Right lobe of liver (tissue), 6 donors: ENCODE measurements at regions not wholly inside any gene's neighbourhood (a gene's known extent, or its start where the extent isn't known, plus 50 kb on each side); places are given as distances from the start of the nearest gene placed in this dataset.
"Not testable (repeated sequence)": the region's sequence is repeated elsewhere in the genome, so short reads cannot be mapped to it uniquely, and the experiment has no call there.

ENCODE experiments used
- ATAC-seq, 4 donors: fragments of 200-7000 bp; cut with Tn5 transposase; one replicate each; pipeline ENCODE4 v1.9.1; 2020; ENCODE audit warnings: mild to moderate bottlenecking in 4 of 4, moderate library complexity in 4 of 4
- DNase-seq, 3 donors: peaks; one replicate each; pipeline ENCODE4 v3.0.0-alpha.2; 2020
- H3K27ac ChIP-seq, 3 donors: fragments of 200-600 bp; one replicate each; pipeline ENCODE4 v1.8.0; 2022
- H3K27me3 ChIP-seq, 2 donors: fragments of 200-600 bp; one replicate each; pipeline ENCODE4 v1.8.0; 2022
- H3K36me3 ChIP-seq, 4 donors: fragments of 200-600 bp; sonication (generic) in 1 of 4; one replicate each; pipeline versions ENCODE4 v1.5.1 to v1.8.0; 2017 to 2022; ENCODE audit warnings: control low read depth in 1 of 4
- H3K4me1 ChIP-seq, 4 donors: fragments of 200-600 bp; sonication (generic) in 1 of 4; one replicate each; pipeline versions ENCODE4 v1.5.1 to v1.8.0; 2017 to 2022; ENCODE audit warnings: control low read depth in 1 of 4
- H3K4me3 ChIP-seq, 3 donors: fragments of 200-600 bp; one replicate each; pipeline ENCODE4 v1.8.0; 2022
- H3K9me3 ChIP-seq, 4 donors: fragments of 200-600 bp; sonication (generic) in 1 of 4; one replicate each; pipeline versions ENCODE4 v1.5.1 to v1.8.0; 2017 to 2022; ENCODE audit warnings: control low read depth in 1 of 4
- POLR2A ChIP-seq: fragments of 450-650 bp; IDR thresholded peaks from one replicate; pipeline ENCODE4 v1.6.1; 2017; ENCODE audit warnings: antibody characterized with exemption, mild to moderate bottlenecking
- WGBS: methylation state at CpG from one replicate; pipeline ENCODE4 v1.1.6; 2018; ENCODE audit warnings: low coverage, low lambda C conversion rate; ENCODE audit not compliant: insufficient coverage; ENCODE audit errors: missing lambda C conversion rate; 5-methylcytosine and 5-hydroxymethylcytosine counted together
- intact Hi-C, 2 donors: fragments of 100-400 bp; cut with DNase I; formaldehyde crosslinking; loops; one replicate each; pipeline versions ENCODE4 v1.11.2 to v1.14.1; 2022
- TF ChIP-seq, protein P1 (sequence below), 4 donors: fragments of 200-600 bp in 3 of 4; fragments of 450-650 bp in 1 of 4; IDR thresholded peaks; one replicate each; pipeline versions ENCODE4 v1.5.1 to v1.8.0; 2016 to 2022; ENCODE audit warnings: antibody characterized with exemption in 4 of 4, mild to moderate bottlenecking in 2 of 4
- donor health status: DM: no; HTN: yes; CAD: no.
- donor health status: DM: no; HTN: no; CAD: no.
- donor health status: DM: no; HTN: no; CAD: no.
- donor health status: DM: no; HTN: yes; CAD: no.
- donor health status: DM: no; HTN: yes; CAD: no.

DNA sequence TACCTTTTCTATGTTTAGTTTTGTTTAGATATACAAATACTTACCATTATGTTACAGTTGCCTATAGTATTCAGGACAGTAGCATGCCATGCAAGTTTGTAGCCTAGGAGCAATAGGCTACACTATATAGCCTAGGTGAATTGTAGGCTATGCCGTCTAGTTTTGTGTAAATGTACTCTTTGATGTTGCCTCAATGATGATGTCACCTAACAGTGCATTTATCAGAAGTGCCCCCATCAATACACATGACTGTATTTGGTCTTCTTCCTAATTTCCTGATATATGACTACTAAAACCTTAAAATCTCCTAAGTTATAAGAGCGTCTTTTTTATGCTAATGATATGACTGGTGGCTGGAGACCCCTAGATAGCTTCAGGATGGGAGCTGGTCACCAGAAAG, 394.4 kb upstream of the STXBP6 start:
- intact Hi-C loops, result no loop called here
- WGBS, result 78% methylated on average over 2 of the region's 2 CpGs

DNA sequence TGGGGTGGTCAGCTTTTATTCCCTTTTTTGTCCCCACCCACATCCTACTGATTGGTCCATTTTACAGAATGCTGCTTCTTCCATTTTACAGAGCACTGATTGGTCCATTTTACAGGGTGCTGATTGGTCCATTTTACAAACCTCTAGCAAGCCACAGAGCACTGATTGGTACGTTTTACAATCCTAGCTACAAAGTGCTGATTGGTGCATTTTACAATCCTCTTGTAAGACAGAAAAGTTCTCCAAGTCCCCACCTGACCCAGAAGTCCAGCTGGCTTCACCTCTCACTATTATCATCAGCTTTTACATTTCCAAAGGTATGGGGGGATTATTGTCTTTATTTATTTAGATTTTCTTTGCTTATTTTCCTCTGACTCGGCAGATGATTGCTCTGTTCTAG, 390.4 kb upstream of the STXBP6 start:
- H3K9me3 ChIP-seq, intact Hi-C loops, H3K4me3 ChIP-seq, H3K27me3 ChIP-seq, ATAC-seq, H3K4me1 ChIP-seq, DNase-seq, H3K27ac ChIP-seq, H3K36me3 ChIP-seq: not testable (repeated sequence)
- 53% methylated on average over 2 of the region's 2 CpGs for WGBS

More for the DNA sequence above, 394.4 kb upstream of the STXBP6 start:
- no peak for TF ChIP-seq POLR2A
- TF ChIP-seq, protein P1, sequence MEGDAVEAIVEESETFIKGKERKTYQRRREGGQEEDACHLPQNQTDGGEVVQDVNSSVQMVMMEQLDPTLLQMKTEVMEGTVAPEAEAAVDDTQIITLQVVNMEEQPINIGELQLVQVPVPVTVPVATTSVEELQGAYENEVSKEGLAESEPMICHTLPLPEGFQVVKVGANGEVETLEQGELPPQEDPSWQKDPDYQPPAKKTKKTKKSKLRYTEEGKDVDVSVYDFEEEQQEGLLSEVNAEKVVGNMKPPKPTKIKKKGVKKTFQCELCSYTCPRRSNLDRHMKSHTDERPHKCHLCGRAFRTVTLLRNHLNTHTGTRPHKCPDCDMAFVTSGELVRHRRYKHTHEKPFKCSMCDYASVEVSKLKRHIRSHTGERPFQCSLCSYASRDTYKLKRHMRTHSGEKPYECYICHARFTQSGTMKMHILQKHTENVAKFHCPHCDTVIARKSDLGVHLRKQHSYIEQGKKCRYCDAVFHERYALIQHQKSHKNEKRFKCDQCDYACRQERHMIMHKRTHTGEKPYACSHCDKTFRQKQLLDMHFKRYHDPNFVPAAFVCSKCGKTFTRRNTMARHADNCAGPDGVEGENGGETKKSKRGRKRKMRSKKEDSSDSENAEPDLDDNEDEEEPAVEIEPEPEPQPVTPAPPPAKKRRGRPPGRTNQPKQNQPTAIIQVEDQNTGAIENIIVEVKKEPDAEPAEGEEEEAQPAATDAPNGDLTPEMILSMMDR (IDR thresholded peaks at IDR 0.05), result no peak
- Histone ChIP-seq H3K9me3 (no peaks in the 10 kb centered on the region), H3K36me3 (no peaks in the 10 kb centered on the region), H3K27me3 (no peaks in the 10 kb centered on the region), H3K27ac (no peak overlapping the region), H3K4me3 (no peak overlapping the region), H3K4me1 (no peaks in the 10 kb centered on the region)
- ATAC-seq (no peak), DNase-seq (no peak)

DNA sequence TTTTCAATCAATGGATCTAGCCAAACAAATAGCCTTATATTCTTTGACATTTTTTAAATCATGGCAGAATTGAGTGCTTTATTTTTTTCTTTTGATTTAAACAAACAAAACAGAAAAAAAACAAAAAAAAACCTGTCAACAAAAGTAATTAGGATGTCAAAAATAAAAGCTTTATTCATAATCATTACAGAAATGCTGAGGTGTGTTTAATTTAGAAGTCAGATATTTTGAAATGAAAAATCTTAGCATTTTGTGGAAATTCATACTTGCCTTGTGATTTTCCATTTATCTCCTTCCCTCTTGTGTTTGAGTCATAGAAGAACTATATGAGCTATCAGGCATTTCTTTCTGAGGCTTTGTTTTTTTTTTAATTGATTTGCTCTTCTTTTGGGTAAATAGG, 387.0 kb upstream of the STXBP6 start:
- no peak overlapping the region for H3K4me3 ChIP-seq
- ATAC-seq, result no peak
- no peak for DNase-seq
- no peaks in the 10 kb centered on the region for H3K27me3 ChIP-seq
- no peaks in the 10 kb centered on the region for H3K36me3 ChIP-seq
- no peak overlapping the region for H3K27ac ChIP-seq
- intact Hi-C loops, result no loop called here
- no peak for TF ChIP-seq POLR2A
- TF ChIP-seq, protein P1 (IDR thresholded peaks at IDR 0.05), result no peak
- H3K4me1 ChIP-seq, result no peaks in the 10 kb centered on the region
- no peaks in the 10 kb centered on the region for H3K9me3 ChIP-seq

DNA sequence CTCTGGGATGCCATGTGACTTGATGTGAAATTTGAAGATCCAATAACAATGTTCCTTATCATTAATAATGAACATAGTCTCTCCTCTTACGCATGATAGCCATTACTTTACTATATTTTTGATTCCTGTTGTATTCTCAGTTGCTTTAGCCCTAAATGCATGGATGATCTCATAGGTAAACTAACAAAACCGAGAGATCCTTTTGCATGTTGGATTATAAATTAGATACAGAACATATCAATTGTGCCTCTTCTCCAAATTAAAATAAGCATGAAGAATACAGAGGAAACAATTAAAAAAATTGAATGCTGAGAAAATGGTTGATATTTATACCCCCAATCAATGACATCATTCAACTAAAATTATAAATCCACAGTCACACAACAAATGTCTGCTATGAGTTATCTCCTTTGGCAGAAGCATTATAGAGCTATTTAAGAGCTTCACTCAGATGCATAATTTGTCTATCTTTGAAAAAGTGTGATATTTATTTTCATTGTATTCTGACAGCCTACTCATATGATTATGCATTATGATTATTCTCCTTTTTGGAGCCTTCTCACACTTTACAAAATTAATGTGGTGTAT, 386.4 kb upstream of the STXBP6 start:
- no peaks in the 10 kb centered on the region for H3K27me3 ChIP-seq
- no peaks in the 10 kb centered on the region for H3K4me1 ChIP-seq
- no peak for TF ChIP-seq POLR2A
- TF ChIP-seq, protein P1 (IDR thresholded peaks at IDR 0.05), result no peak
- DNase-seq (no peak), ATAC-seq (no peak)
- H3K9me3 ChIP-seq, result no peaks in the 10 kb centered on the region
- no peaks in the 10 kb centered on the region for H3K36me3 ChIP-seq
- H3K27ac ChIP-seq, result no peak overlapping the region
- H3K4me3 ChIP-seq, result no peak overlapping the region
- 32% methylated on average over 2 of the region's 2 CpGs for WGBS
- intact Hi-C loops, result no loop called here

DNA sequence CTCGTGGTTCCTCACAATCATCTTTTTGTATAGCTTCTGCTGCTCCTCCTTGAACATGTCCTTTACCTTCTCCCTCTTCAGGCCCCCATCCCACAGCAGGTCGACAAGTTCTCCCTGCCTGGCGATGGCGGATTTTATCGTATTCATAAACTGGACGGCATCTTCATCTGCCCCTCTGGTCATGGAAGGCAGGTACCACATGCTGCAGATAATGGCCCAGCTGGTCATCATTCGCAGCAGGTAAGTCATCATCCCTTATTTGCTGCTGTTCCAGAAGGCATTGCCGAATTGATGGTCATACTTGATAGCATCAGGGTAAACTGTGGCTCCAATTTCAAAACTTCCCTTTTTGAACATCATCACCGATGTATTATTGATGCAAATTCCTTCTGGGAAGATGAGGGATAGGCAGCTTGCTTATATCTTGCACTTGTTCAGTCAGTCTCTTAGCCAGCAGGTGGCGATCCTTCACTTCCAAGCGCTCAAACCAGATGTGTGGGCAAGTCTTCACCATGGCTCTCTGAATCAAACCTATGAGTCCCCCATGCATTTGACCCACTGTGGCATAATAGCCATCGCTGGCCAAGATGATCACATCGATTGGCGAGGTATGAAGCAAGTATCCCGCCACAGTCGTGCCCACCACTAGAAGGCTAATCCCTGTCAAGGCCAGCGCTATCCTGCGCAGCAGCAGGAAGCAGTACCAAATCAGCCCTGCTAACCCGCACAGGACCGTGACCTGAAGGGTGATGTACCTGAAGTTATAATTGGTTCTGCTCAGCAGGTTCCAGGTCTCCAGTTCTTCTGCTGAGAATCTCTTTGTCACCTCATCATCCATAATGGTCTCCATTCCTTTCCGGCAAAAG, 381.5 kb upstream of the STXBP6 start:
- no peaks in the 10 kb centered on the region for H3K27me3 ChIP-seq
- TF ChIP-seq, protein P1 (IDR thresholded peaks at IDR 0.05), result peak; percentile 11 to 61 (median 50)
- TF ChIP-seq POLR2A, result no peak
- intact Hi-C loops, result no loop called here
- H3K4me1 ChIP-seq, result no peaks in the 10 kb centered on the region
- H3K4me3 ChIP-seq, result no peak overlapping the region
- no peaks in the 10 kb centered on the region for H3K36me3 ChIP-seq
- DNase-seq, result peak; percentile 38 to 56 (median 47)
- ATAC-seq, result peak; percentile 75 to 86 (median 82)
- H3K9me3 ChIP-seq, result no peaks in the 10 kb centered on the region
- WGBS, result 55% methylated on average over 13 of the region's 21 CpGs
- H3K27ac ChIP-seq, result no peak overlapping the region
